GM19395 (cell line): ENCODE measurements at regions not wholly inside any gene's neighbourhood (a gene's known extent, or its start where the extent isn't known, plus 50 kb on each side); places are given as distances from the start of the nearest gene placed in this dataset.

ENCODE experiments used
- ATAC-seq: cut with Tn5 transposase; IDR thresholded peaks from one replicate; pipeline ENCODE4 v1.9.1; 2021; ENCODE audit warnings: mild to moderate bottlenecking, moderate library complexity; ENCODE audit not compliant: unreplicated experiment

DNA sequence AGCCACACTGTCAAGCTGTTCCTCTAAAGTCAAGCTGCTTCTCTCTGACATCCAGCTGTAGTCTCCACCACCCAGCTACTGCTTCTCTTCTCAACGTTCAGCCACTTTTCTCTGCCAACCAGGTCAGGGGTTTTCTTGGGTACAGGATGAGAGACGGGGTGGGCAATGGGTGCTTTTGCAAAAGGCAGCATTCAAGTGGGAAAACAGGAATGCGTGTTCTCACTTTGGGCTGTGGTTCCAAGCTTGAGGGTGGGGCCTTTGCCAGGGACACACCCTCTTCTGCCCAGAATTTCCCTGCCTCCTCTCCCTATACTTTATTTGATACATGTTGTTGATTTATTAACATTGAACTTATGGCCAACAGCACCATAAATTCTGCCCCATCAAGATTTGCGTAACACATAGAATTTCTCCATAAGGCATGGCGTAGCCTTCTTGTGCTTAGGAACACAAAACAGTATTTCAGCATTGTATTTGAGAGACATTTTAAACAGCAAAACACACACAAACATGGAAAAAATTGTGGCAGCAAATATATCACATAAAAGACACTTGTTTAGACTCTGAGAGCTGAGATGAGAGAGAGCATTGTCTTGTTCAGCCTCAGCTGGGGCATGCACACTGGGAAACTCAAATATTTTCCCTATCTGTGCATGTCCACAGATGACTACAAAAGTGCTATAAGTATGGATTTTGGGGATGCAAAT, 392.8 kb downstream of the SLITRK6 start:
- ATAC-seq: no peak

- ATAC-seq: no peak
Observed at GRCh38 chr13:85405316-85405897, 393.8 kb downstream of the SLITRK6 start.

DNA sequence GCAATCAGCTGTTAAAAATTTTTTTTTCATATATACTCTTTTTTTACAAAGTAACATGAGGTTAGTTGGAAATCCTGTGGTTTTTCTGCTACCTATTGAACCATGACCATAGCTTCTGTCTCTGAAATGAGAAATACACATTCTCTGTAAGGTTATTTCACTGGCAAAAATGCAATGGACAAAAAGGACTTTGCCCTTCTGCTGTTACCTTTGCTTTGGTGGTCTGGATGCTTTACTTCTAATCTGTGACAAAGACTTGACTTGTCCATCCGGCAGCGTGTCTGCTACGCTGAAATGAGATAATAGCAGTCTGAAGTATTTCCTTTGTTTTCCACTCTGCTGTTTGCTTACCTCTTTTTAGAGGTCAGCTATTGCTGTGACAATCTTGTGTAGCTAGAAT, 412.8 kb downstream of the SLITRK6 start:
- no peak for ATAC-seq

DNA sequence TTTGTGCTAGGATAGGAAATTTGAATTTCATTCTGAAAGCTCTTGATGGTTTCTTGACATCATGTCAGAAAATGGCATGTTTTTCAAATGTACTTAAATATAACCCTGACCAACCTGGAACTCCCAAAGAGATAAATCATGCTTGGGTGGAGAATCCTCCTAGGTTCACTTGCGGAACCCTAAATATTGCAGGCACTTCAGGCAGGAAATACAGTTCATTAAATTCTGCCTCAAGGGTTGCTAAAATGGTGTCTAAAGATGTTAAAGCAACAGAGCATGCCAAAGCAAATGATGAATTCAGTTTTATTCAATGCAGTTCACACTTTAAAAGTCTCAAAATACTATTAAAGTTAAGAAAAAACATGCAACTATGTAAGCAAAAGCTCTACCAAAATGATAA, 415.9 kb downstream of the SLITRK6 start:
- no peak for ATAC-seq

DNA sequence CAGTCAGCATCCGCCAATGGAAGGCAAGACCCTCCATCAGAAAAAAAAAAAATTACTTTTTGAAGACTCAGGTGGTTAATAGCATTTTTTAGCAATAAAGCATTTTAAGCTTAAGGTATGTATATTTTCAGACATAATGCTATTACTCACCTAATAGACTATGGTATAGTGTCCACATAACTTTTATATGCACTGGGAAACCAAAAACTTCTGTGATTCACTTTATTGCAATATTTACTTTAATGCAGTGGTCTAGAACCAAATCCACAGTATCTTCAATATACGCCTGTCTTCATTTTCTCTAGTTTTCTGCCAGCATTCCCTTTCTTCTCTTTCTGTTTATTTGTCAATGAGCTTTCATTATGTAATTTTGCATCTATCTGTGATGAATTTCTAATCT, 418.1 kb downstream of the SLITRK6 start:
- ATAC-seq: no peak

DNA sequence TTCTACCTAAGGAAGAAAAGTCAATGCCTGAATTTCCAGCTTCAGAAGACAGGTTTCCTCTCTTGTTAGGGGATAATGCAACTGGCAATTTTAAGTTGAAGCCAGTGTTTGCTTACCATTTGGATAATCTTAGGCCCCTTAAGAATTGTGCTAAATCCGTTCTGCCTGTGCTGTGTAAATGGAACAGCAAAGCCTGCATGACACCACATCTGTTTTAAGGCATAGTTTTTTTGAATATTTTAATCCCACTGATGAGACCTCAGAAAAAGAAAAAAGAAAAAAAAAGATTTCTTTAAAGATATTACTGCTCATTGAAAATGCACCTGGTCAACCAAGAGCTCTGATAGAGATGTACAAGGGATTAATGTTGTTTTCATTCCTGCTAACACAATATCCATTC, 419.2 kb downstream of the SLITRK6 start:
- ATAC-seq: no peak

- no peak for ATAC-seq
Observed at GRCh38 chr13:85379433-85379832, 419.8 kb downstream of the SLITRK6 start.

GRCh38 chr13:85377783-85378182, 421.4 kb downstream of the SLITRK6 start:
- no peak for ATAC-seq

DNA sequence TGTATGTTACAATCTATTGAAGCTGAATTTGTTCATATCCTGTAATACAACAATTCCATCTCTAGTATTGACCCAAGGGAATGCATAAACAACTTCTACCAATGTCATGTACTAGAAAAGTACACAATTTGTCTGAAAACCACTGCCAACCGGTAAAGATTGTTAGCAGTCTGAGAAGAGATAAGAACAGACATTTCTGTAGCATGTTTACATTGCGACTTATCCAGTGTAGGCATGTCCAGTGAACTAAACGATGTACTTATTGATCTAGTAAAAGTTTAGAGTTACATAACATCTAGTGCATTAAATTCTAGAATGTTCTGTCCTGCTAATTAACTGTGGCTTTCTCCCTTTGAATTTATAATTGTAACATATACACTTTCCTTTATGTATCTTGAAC, 425.9 kb downstream of the SLITRK6 start:
- no peak for ATAC-seq

DNA sequence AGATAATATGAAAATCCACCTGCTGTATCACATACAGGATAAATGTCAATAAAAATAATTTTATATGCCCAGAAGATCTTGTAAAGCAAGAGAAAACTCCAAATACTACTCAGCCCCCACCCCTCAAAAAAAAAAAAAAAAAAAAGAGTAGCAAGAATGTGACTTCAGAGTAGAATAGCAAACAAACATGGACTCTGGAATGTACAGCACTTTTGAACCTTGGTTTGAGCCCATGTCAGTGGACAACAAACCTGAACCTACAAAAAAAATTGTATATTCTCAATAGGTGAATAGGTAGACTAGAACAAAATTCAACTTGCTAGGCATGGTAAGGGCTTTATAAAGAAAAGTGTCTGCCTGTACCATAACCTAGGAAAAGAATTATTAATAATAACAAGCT, 428.0 kb downstream of the SLITRK6 start:
- no peak for ATAC-seq

DNA sequence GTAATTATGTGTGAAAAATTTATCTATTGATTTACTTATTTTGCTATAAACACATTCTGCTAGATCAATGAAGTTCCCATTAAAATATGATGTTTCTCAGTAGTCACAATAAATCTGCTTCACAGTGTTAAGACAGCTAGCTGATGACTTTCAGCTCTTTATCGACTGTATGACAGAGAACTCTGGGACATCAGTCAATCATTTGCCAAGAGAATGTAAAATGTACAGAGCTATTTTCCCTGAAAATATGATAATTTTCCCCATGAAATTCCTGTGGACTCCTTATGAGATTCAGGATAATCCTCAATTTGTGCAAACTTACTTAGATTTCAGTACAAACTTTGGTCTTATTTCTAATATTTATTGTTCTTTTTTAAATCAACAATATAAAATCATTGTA, 430.5 kb downstream of the SLITRK6 start:
- no peak for ATAC-seq

GRCh38 chr13:85367887-85368286, 431.3 kb downstream of the SLITRK6 start:
- ATAC-seq: no peak

GRCh38 chr13:85366759-85367417, 432.3 kb downstream of the SLITRK6 start:
- ATAC-seq: no peak

DNA sequence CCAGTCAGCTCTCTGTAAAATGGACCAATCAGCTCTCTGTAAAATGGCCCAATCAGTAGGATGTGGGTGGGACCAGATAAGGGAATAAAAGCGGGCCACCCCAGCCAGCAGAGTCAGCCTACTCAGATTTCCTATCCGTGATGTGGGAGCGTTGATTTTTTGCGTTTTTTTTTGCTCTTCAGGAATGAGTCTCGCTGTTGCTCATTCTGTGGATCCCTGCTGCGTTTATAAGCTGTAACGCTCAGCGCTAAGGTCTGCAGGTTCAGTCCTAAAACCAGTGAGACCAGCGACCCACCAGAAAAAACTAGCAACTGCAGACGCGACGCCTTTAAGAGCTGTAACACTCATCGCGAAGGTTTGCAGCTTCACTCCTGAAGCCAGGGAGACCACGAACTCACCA, 435.7 kb downstream of the SLITRK6 start:
- no peak for ATAC-seq

- ATAC-seq: no peak
Observed at GRCh38 chr13:85362980-85363379, 436.2 kb downstream of the SLITRK6 start.

DNA sequence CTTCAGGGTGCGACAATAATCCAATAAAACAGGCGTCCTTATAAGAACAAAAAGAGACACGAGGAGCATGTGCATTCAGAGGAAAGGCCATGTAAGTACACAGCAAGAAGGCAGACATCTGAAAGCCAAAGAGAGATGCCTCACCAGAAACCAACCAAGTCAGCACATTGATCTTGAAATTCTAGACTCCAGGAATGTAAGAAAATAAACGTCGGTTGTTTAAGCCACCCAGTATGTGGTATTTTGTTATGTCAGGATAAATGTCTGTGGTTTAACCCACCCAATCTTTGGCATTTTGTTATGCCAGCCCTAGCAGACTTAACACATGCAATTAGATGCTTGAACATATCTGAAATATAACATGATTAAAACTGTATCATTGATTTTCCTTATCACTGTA, 452.0 kb downstream of the SLITRK6 start:
- ATAC-seq: no peak

DNA sequence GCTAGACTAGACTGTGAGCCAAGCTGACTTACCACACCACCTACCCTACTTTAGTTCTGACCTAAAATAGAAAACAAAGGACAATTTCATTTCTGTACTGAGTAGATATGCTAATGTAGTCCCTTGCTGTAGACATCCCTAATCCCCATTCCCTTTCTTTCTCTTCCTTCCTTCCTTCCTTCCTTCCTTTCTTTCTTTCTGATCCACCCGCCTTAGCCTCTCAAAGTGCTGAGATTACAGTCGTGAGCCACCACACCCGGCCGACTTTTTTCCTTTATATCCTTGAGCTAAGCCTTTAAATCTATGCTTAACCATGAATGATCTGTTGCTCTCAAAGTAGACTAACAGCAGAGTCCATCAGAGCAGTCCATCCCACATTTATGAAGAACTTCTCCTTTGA, 465.0 kb downstream of the SLITRK6 start:
- ATAC-seq: no peak

- no peak for ATAC-seq
Observed at GRCh38 chr13:85333506-85334020, 465.7 kb downstream of the SLITRK6 start.

GRCh38 chr13:85332615-85333014, 466.6 kb downstream of the SLITRK6 start:
- ATAC-seq: no peak

DNA sequence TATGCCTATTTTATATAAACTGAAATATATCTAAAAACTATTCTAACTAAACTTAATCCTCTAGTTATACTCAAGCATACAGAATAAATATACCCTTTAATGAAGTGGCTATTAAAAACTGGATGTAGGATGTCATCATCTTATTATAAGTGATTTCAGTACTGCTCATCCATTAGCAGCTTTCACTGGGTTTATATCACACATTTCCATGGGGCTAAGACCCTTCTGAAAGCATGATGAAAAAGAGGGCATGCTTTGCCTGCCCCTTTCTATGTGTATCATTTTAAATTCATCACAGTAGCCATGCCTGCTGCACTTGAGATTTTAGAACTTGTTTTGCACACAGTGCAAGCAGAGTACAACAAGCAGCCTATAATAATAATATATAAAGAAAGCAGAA, 477.5 kb downstream of the SLITRK6 start:
- no peak for ATAC-seq

DNA sequence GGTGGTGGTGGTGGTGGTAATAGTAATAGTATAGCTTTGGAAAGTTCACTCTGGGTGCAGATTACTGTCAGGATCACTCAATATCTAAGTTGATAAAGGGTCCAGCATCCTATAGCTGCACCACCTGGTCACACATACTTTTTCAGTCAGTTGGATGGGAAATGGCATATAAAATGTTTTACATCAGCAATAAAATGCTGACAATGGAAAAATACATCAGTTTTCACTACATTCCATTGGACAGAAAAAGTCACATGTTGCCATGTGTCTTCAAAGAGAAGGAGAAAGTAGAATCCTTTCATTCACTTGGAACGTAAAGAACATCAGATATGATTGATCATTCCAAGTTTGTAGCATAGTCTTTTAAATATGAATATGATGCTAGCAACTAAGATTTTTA, 481.4 kb downstream of the SLITRK6 start:
- ATAC-seq: no peak

DNA sequence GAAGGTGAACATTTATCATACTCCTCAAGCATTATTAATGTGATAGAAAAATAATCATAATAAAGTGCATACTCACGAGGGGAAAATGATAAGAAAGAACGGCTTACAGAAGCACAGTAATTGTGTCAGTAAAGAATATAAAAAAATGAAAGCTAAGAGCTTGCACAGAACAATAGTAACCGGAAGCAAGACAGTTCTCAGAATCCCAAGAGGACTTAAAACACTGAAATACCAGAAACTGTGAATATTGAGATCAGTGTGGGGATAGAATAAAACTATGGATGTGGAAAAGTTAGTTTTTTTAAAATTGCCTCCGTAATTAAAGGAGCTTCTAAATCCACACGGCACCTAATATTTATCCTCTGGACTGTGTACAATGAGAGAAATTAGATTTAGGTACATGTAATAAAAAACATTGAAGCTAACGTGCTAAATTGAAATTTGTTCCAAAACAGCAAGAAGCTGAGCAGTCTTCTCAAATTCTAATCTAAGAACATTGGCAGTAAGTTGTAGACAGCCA, 482.7 kb downstream of the SLITRK6 start:
- ATAC-seq: no peak
